CD4-positive, alpha-beta memory T cell (primary cell): ENCODE measurements at regions not wholly inside any gene's neighbourhood (a gene's known extent, or its start where the extent isn't known, plus 50 kb on each side); places are given as distances from the start of the nearest gene placed in this dataset.

Source experiments
- CTCF ChIA-PET: fragments of 350-600 bp; sonication (Branson Sonifier 250); formaldehyde crosslinking; loops from one replicate; lab custom pipeline; 2021; ENCODE audit warnings: inconsistent platforms; ENCODE audit not compliant: partially characterized antibody; lab: Charles Lee
- POLR2A ChIA-PET: fragments of 350-600 bp; sonication (Branson Sonifier 250); formaldehyde crosslinking; loops from one replicate; lab custom pipeline; 2021; ENCODE audit not compliant: partially characterized antibody; lab: Charles Lee
- DNase-seq, 5 donors: peaks; one replicate each; pipeline versions ENCODE4 v3.0.0 to v3.0.0-alpha.2; 2020 to 2022; ENCODE audit warnings: mixed read lengths in 1 of 5
- H3K27ac ChIP-seq: one replicate; pipeline ENCODE4 v1.7.0; 2013; ENCODE audit warnings: low read depth, low read length
- H3K27me3 ChIP-seq: 2 replicates; pipeline ENCODE4 v1.7.0; 2013; ENCODE audit warnings: mild to moderate bottlenecking, low read length, moderate library complexity; ENCODE audit not compliant: insufficient read depth
- H3K36me3 ChIP-seq: 2 replicates; pipeline ENCODE4 v1.7.0; 2013; ENCODE audit warnings: mild to moderate bottlenecking, low read length, moderate library complexity; ENCODE audit not compliant: insufficient read depth
- H3K4me1 ChIP-seq: 2 replicates; pipeline ENCODE4 v1.7.0; 2013; ENCODE audit warnings: mild to moderate bottlenecking, low read length, moderate library complexity; ENCODE audit not compliant: insufficient read depth
- H3K4me3 ChIP-seq, 2 donors: one replicate each; pipeline ENCODE4 v1.7.0; 2013; ENCODE audit warnings: low read length in 2 of 2, mild to moderate bottlenecking in 1 of 2
- H3K9me3 ChIP-seq, 2 donors: one replicate each; pipeline ENCODE4 v1.7.0; 2013; ENCODE audit warnings: low read length in 2 of 2, control low read depth in 1 of 2; ENCODE audit not compliant: control insufficient read depth in 1 of 2
- H3K27ac Mint-ChIP-seq, 7 donors: one replicate each; pipeline ENCODE4 v1.8.0; 2020 to 2021; ENCODE audit warnings: mixed read lengths in 7 of 7, mild to moderate bottlenecking in 6 of 7, inconsistent platforms in 3 of 7, moderate library complexity in 3 of 7
- H3K27me3 Mint-ChIP-seq, 2 donors: one replicate each; pipeline ENCODE4 v1.8.0; 2020 to 2021; ENCODE audit warnings: mixed read lengths in 2 of 2
- H3K36me3 Mint-ChIP-seq, 2 donors: one replicate each; pipeline ENCODE4 v1.8.0; 2020 to 2021; ENCODE audit warnings: mixed read lengths in 2 of 2, inconsistent platforms in 1 of 2, mild to moderate bottlenecking in 1 of 2
- H3K4me1 Mint-ChIP-seq, 4 donors: one replicate each; pipeline ENCODE4 v1.8.0; 2020 to 2021; ENCODE audit warnings: mixed read lengths in 4 of 4, mild to moderate bottlenecking in 1 of 4
- H3K4me3 Mint-ChIP-seq, 8 donors: one replicate each; pipeline ENCODE4 v1.8.0; 2020 to 2021; ENCODE audit warnings: mixed read lengths in 8 of 8, mild to moderate bottlenecking in 7 of 8, moderate library complexity in 6 of 8, inconsistent platforms in 3 of 8
- H3K9me3 Mint-ChIP-seq, 8 donors: one replicate each; pipeline ENCODE4 v1.8.0; 2020 to 2021; ENCODE audit warnings: mixed read lengths in 8 of 8, mild to moderate bottlenecking in 5 of 8, inconsistent platforms in 3 of 8, moderate library complexity in 1 of 8
- intact Hi-C: fragments of 100-400 bp; cut with micrococcal nuclease; formaldehyde crosslinking; loops from one replicate; pipeline ENCODE4 v1.15.1; 2023

GRCh38 chr21:35568643-35569042, 491.7 kb downstream of the SETD4 start:
- no peaks in the 10 kb centered on the region for H3K27me3 ChIP-seq
- Mint-ChIP-seq H3K4me1 (no peaks in the 10 kb centered on the region), H3K9me3 (no peaks in the 10 kb centered on the region), H3K36me3 (no peaks in the 10 kb centered on the region), H3K27me3 (peaks cover 8 to 15% of the 10 kb centered on the region in 2 donors), H3K27ac (no peak overlapping the region), H3K4me3 (no peak overlapping the region)
- ChIA-PET CTCF (no interaction called here), POLR2A (no interaction called here)
- no peaks in the 10 kb centered on the region for H3K36me3 ChIP-seq
- no peak overlapping the region for H3K4me3 ChIP-seq
- DNase-seq = no peak
- intact Hi-C loops = no loop called here
- H3K9me3 ChIP-seq = no peaks in the 10 kb centered on the region
- H3K4me1 ChIP-seq = no peaks in the 10 kb centered on the region
- H3K27ac ChIP-seq = no peak overlapping the region

GRCh38 chr21:35566874-35567273, 493.5 kb downstream of the SETD4 start:
- H3K4me3 ChIP-seq = no peak overlapping the region
- no peaks in the 10 kb centered on the region for H3K4me1 ChIP-seq
- Mint-ChIP-seq H3K36me3 (no peaks in the 10 kb centered on the region), H3K27me3 (peaks cover 8 to 21% of the 10 kb centered on the region in 2 donors), H3K27ac (no peak overlapping the region), H3K9me3 (no peaks in the 10 kb centered on the region), H3K4me1 (no peaks in the 10 kb centered on the region), H3K4me3 (no peak overlapping the region)
- H3K9me3 ChIP-seq = no peaks in the 10 kb centered on the region
- H3K27ac ChIP-seq = no peak overlapping the region
- ChIA-PET CTCF (interaction anchor here (1.6 kb wide), 1 partner anchor 879 kb away, joined by 3 read pairs; no protein-coding TSS in a partner anchor), POLR2A (no interaction called here)
- peaks cover 3% of the 10 kb centered on the region for H3K27me3 ChIP-seq
- no peak for DNase-seq
- no peaks in the 10 kb centered on the region for H3K36me3 ChIP-seq
- intact Hi-C loops = no loop called here

GRCh38 chr21:35565204-35565611, 495.1 kb downstream of the SETD4 start:
- DNase-seq = no peak

GRCh38 chr21:35563885-35564451, 496.4 kb downstream of the SETD4 start:
- Histone ChIP-seq H3K9me3 (no peaks in the 10 kb centered on the region), H3K36me3 (no peaks in the 10 kb centered on the region), H3K27me3 (peaks cover 3% of the 10 kb centered on the region), H3K4me1 (no peaks in the 10 kb centered on the region), H3K27ac (no peak overlapping the region), H3K4me3 (no peak overlapping the region)
- Mint-ChIP-seq H3K4me1 (no peaks in the 10 kb centered on the region), H3K27ac (no peak overlapping the region), H3K4me3 (no peak overlapping the region), H3K27me3 (peaks cover 14 to 22% of the 10 kb centered on the region in 2 donors), H3K9me3 (no peaks in the 10 kb centered on the region), H3K36me3 (no peaks in the 10 kb centered on the region)
- POLR2A ChIA-PET = no interaction called here
- CTCF ChIA-PET = no interaction called here
- no peak for DNase-seq
- intact Hi-C loops = no loop called here

More at GRCh38 chr21:35565204-35565611, 495.1 kb downstream of the SETD4 start:
- no peaks in the 10 kb centered on the region for H3K9me3 Mint-ChIP-seq
- H3K36me3 Mint-ChIP-seq = no peaks in the 10 kb centered on the region
- Histone ChIP-seq H3K27ac (no peak overlapping the region), H3K4me3 (no peak overlapping the region), H3K36me3 (no peaks in the 10 kb centered on the region), H3K27me3 (peaks cover 3% of the 10 kb centered on the region), H3K9me3 (no peaks in the 10 kb centered on the region), H3K4me1 (no peaks in the 10 kb centered on the region)
- ChIA-PET POLR2A (no interaction called here), CTCF (interaction anchor here (1.5 to 1.6 kb wide), 2 partner anchors 12 to 877 kb away, joined by 3 to 4 read pairs; no protein-coding TSS in a partner anchor)
- intact Hi-C loops = no loop called here
- H3K4me1 Mint-ChIP-seq = no peaks in the 10 kb centered on the region
- H3K27me3 Mint-ChIP-seq = peaks cover 14 to 20% of the 10 kb centered on the region in 2 donors
- H3K4me3 Mint-ChIP-seq = no peak overlapping the region
- H3K27ac Mint-ChIP-seq = no peak overlapping the region

- no peak overlapping the region for H3K4me3 ChIP-seq
- H3K4me3 Mint-ChIP-seq = no peak overlapping the region
- no peak overlapping the region for H3K27ac Mint-ChIP-seq
- no peaks in the 10 kb centered on the region for H3K9me3 ChIP-seq
- no peaks in the 10 kb centered on the region for H3K36me3 Mint-ChIP-seq
- H3K27me3 Mint-ChIP-seq = peaks cover 17 to 22% of the 10 kb centered on the region in 2 donors
- H3K4me1 Mint-ChIP-seq = no peaks in the 10 kb centered on the region
- H3K4me1 ChIP-seq = no peaks in the 10 kb centered on the region
- peaks cover 3% of the 10 kb centered on the region for H3K27me3 ChIP-seq
- CTCF ChIA-PET = no interaction called here
- DNase-seq = no peak
- POLR2A ChIA-PET = no interaction called here
- H3K36me3 ChIP-seq = no peaks in the 10 kb centered on the region
- no peak overlapping the region for H3K27ac ChIP-seq
- intact Hi-C loops = no loop called here
- no peaks in the 10 kb centered on the region for H3K9me3 Mint-ChIP-seq
Observed at GRCh38 chr21:35562876-35563275, 497.4 kb downstream of the SETD4 start.

GRCh38 chr21:35561116-35561515, 499.2 kb downstream of the SETD4 start:
- ChIA-PET CTCF (no interaction called here), POLR2A (no interaction called here)
- Mint-ChIP-seq H3K9me3 (no peaks in the 10 kb centered on the region), H3K27me3 (peaks cover 10 to 22% of the 10 kb centered on the region in 2 donors), H3K4me1 (no peaks in the 10 kb centered on the region), H3K27ac (no peak overlapping the region), H3K36me3 (no peaks in the 10 kb centered on the region), H3K4me3 (no peak overlapping the region)
- Histone ChIP-seq H3K9me3 (no peaks in the 10 kb centered on the region), H3K36me3 (no peaks in the 10 kb centered on the region), H3K4me1 (no peaks in the 10 kb centered on the region), H3K27me3 (peaks cover 3% of the 10 kb centered on the region), H3K4me3 (no peak overlapping the region), H3K27ac (no peak overlapping the region)
- intact Hi-C loops = no loop called here
- no peak for DNase-seq

GRCh38 chr21:35559829-35560225, 500.5 kb downstream of the SETD4 start:
- Mint-ChIP-seq H3K27ac (no peak overlapping the region), H3K9me3 (no peaks in the 10 kb centered on the region), H3K36me3 (no peaks in the 10 kb centered on the region), H3K4me3 (no peak overlapping the region), H3K4me1 (no peaks in the 10 kb centered on the region), H3K27me3 (peaks cover 17 to 18% of the 10 kb centered on the region in 2 donors)
- H3K27me3 ChIP-seq = peaks cover 3% of the 10 kb centered on the region
- no peaks in the 10 kb centered on the region for H3K4me1 ChIP-seq
- no peak overlapping the region for H3K27ac ChIP-seq
- intact Hi-C loops = no loop called here
- ChIA-PET CTCF (no interaction called here), POLR2A (no interaction called here)
- H3K36me3 ChIP-seq = no peaks in the 10 kb centered on the region
- DNase-seq = no peak
- H3K9me3 ChIP-seq = no peaks in the 10 kb centered on the region
- H3K4me3 ChIP-seq = no peak overlapping the region
